Adipocyte (in vitro differentiated cells): ENCODE measurements at regions not wholly inside any gene's neighbourhood (a gene's known extent, or its start where the extent isn't known, plus 50 kb on each side); places are given as distances from the start of the nearest gene placed in this dataset.

Experiments used
- DNase-seq: peaks from one replicate; pipeline ENCODE4 v3.0.0-alpha.2; 2015; ENCODE audit warnings: low read depth
- H3K27me3 ChIP-seq: replicated peaks from 2 replicates; pipeline ENCODE4 v1.7.0; 2013; ENCODE audit warnings: mild to moderate bottlenecking, low read length, moderate library complexity; ENCODE audit not compliant: control insufficient read depth, insufficient read depth
- H3K36me3 ChIP-seq: 2 replicates; pipeline ENCODE4 v1.7.0; 2013; ENCODE audit warnings: low read length, mild to moderate bottlenecking, moderate library complexity; ENCODE audit not compliant: control insufficient read depth, insufficient read depth, severe bottlenecking
- H3K4me1 ChIP-seq: 2 replicates; pipeline ENCODE4 v1.7.0; 2013; ENCODE audit warnings: mild to moderate bottlenecking, low read length, moderate library complexity; ENCODE audit not compliant: control insufficient read depth, insufficient read depth
- H3K4me3 ChIP-seq: 2 replicates; pipeline ENCODE4 v1.7.0; 2013; ENCODE audit warnings: mild to moderate bottlenecking, low read length, moderate library complexity
- H3K9ac ChIP-seq: 2 replicates; pipeline ENCODE4 v1.7.0; 2013; ENCODE audit warnings: mild to moderate bottlenecking, low read length, moderate library complexity
- H3K9me3 ChIP-seq: 2 replicates; pipeline ENCODE4 v1.7.0; 2013; ENCODE audit warnings: mild to moderate bottlenecking, low read length, moderate library complexity; ENCODE audit not compliant: control insufficient read depth

GRCh38 chr22:47739291-47740015 lies 977.0 kb downstream of the TBC1D22A start:
- Histone ChIP-seq H3K9me3 (no peaks in the 10 kb centered on the region), H3K4me3 (no peak overlapping the region), H3K4me1 (no peaks in the 10 kb centered on the region), H3K36me3 (no peaks in the 10 kb centered on the region), H3K27me3 (peaks cover 9% of the 10 kb centered on the region), H3K9ac (no peak overlapping the region)
- no peak for DNase-seq

- no peak overlapping the region for H3K4me3 ChIP-seq
- peaks cover 9% of the 10 kb centered on the region for H3K27me3 ChIP-seq
- H3K9me3 ChIP-seq, result no peaks in the 10 kb centered on the region
- no peak for DNase-seq
- no peak overlapping the region for H3K9ac ChIP-seq
- H3K4me1 ChIP-seq, result no peaks in the 10 kb centered on the region
- H3K36me3 ChIP-seq, result no peaks in the 10 kb centered on the region
These were observed 976.1 kb downstream of the TBC1D22A start for GRCh38 chr22:47738472-47739013.

GRCh38 chr22:47736186-47737034 lies 974.0 kb downstream of the TBC1D22A start:
- no peaks in the 10 kb centered on the region for H3K4me1 ChIP-seq
- no peak overlapping the region for H3K9ac ChIP-seq
- H3K4me3 ChIP-seq, result no peak overlapping the region
- H3K27me3 ChIP-seq, result peaks cover 9% of the 10 kb centered on the region
- no peak for DNase-seq
- H3K36me3 ChIP-seq, result no peaks in the 10 kb centered on the region
- no peaks in the 10 kb centered on the region for H3K9me3 ChIP-seq

- H3K27me3 ChIP-seq, result no peaks in the 10 kb centered on the region
- H3K9ac ChIP-seq, result no peak overlapping the region
- no peaks in the 10 kb centered on the region for H3K36me3 ChIP-seq
- no peaks in the 10 kb centered on the region for H3K9me3 ChIP-seq
- H3K4me1 ChIP-seq, result no peaks in the 10 kb centered on the region
- no peak overlapping the region for H3K4me3 ChIP-seq
- no peak for DNase-seq
These were observed 972.1 kb downstream of the TBC1D22A start for GRCh38 chr22:47734511-47734910.

GRCh38 chr22:47727641-47728040 lies 965.2 kb downstream of the TBC1D22A start:
- DNase-seq, result no peak
- no peak overlapping the region for H3K4me3 ChIP-seq
- no peaks in the 10 kb centered on the region for H3K4me1 ChIP-seq
- H3K9ac ChIP-seq, result no peak overlapping the region
- no peaks in the 10 kb centered on the region for H3K27me3 ChIP-seq
- H3K36me3 ChIP-seq, result no peaks in the 10 kb centered on the region
- H3K9me3 ChIP-seq, result no peaks in the 10 kb centered on the region

- H3K4me1 ChIP-seq, result no peaks in the 10 kb centered on the region
These were observed 962.3 kb downstream of the TBC1D22A start for GRCh38 chr22:47724751-47725150.

GRCh38 chr22:47724030-47724429 lies 961.6 kb downstream of the TBC1D22A start:
- H3K27me3 ChIP-seq, result no peaks in the 10 kb centered on the region
- no peaks in the 10 kb centered on the region for H3K36me3 ChIP-seq
- H3K4me3 ChIP-seq, result no peak overlapping the region
- no peak overlapping the region for H3K9ac ChIP-seq
- no peaks in the 10 kb centered on the region for H3K4me1 ChIP-seq
- DNase-seq, result no peak
- no peaks in the 10 kb centered on the region for H3K9me3 ChIP-seq

More at GRCh38 chr22:47724751-47725150, 962.3 kb downstream of the TBC1D22A start:
- no peak for DNase-seq
- H3K9me3 ChIP-seq, result no peaks in the 10 kb centered on the region
- H3K27me3 ChIP-seq, result no peaks in the 10 kb centered on the region
- H3K4me3 ChIP-seq, result no peak overlapping the region
- no peaks in the 10 kb centered on the region for H3K36me3 ChIP-seq
- H3K9ac ChIP-seq, result no peak overlapping the region

- no peaks in the 10 kb centered on the region for H3K36me3 ChIP-seq
- H3K4me1 ChIP-seq, result no peaks in the 10 kb centered on the region
- no peak overlapping the region for H3K4me3 ChIP-seq
- no peak for DNase-seq
- H3K9me3 ChIP-seq, result no peaks in the 10 kb centered on the region
- H3K9ac ChIP-seq, result no peak overlapping the region
- peaks cover 4% of the 10 kb centered on the region for H3K27me3 ChIP-seq
These were observed 955.9 kb downstream of the TBC1D22A start for GRCh38 chr22:47718337-47718736.

- Histone ChIP-seq H3K9ac (no peak overlapping the region), H3K4me3 (no peak overlapping the region), H3K27me3 (peaks cover 4% of the 10 kb centered on the region), H3K9me3 (no peaks in the 10 kb centered on the region), H3K4me1 (no peaks in the 10 kb centered on the region), H3K36me3 (no peaks in the 10 kb centered on the region)
- no peak for DNase-seq
These were observed 954.6 kb downstream of the TBC1D22A start for GRCh38 chr22:47716890-47717615.

- Histone ChIP-seq H3K4me3 (no peak overlapping the region), H3K4me1 (no peaks in the 10 kb centered on the region), H3K27me3 (peaks cover 4% of the 10 kb centered on the region), H3K9me3 (no peaks in the 10 kb centered on the region), H3K9ac (no peak overlapping the region), H3K36me3 (no peaks in the 10 kb centered on the region)
- no peak for DNase-seq
These were observed 953.6 kb downstream of the TBC1D22A start for GRCh38 chr22:47715866-47716578.
